B cell (primary cell): ENCODE measurements at regions not wholly inside any gene's neighbourhood (a gene's known extent, or its start where the extent isn't known, plus 50 kb on each side); places are given as distances from the start of the nearest gene placed in this dataset.

ENCODE experiments used
- ATAC-seq: fragments of 200-7000 bp; cut with Tn5 transposase; one replicate; pipeline ENCODE4 v1.10.0; 2021; ENCODE audit warnings: low read depth, mild to moderate bottlenecking, moderate number of reproducible peaks, moderate library complexity
- CTCF ChIA-PET: fragments of 350-600 bp; sonication (Branson Sonifier 250); formaldehyde crosslinking; loops from one replicate; lab custom pipeline; 2021; ENCODE audit warnings: antibody characterized with exemption, inconsistent platforms; lab: Charles Lee
- POLR2A ChIA-PET: fragments of 350-600 bp; sonication (Branson Sonifier 250); formaldehyde crosslinking; loops from one replicate; lab custom pipeline; 2021; ENCODE audit warnings: antibody characterized with exemption; lab: Charles Lee
- DNase-seq: peaks from one replicate; pipeline ENCODE4 v3.0.0; 2013
- H2AFZ ChIP-seq: 2 replicates; pipeline ENCODE4 v1.6.1; 2012; ENCODE audit warnings: mild to moderate bottlenecking, low read depth, low read length; ENCODE audit not compliant: insufficient read depth, poor library complexity, severe bottlenecking
- H3K27ac ChIP-seq, 2 donors: 1 replicate in 1 of 2; 2 replicates in 1 of 2; pipeline ENCODE4 v1.5.1; 2012 to 2013; ENCODE audit warnings: low read length in 2 of 2, mild to moderate bottlenecking in 2 of 2, moderate library complexity in 1 of 2
- H3K27me3 ChIP-seq, 4 experiments: fragments of 200-600 bp in 1 of 4; sonication (generic) in 1 of 4; replicated peaks in 1 of 4; 1 replicate in 2 of 4; 2 replicates in 2 of 4; pipeline versions ENCODE4 v1.6.1 to v1.7.0; 2013 to 2016; ENCODE audit warnings: low read length in 3 of 4, mild to moderate bottlenecking in 2 of 4, mixed read lengths in 1 of 4, moderate library complexity in 1 of 4; ENCODE audit not compliant: insufficient read depth in 4 of 4, control insufficient read depth in 3 of 4; ENCODE audit errors: control extremely low read depth in 1 of 4
- H3K36me3 ChIP-seq, 2 experiments: replicated peaks in 1 of 2; 1 replicate in 1 of 2; 2 replicates in 1 of 2; pipeline versions ENCODE4 v1.6.1 to v1.7.1; 2013; ENCODE audit warnings: low read length in 1 of 2; ENCODE audit not compliant: insufficient read depth in 2 of 2, control insufficient read depth in 1 of 2; ENCODE audit errors: control extremely low read depth in 1 of 2, extremely low read depth in 1 of 2
- H3K4me1 ChIP-seq, 2 donors: fragments of 200-600 bp in 1 of 2; sonication (generic) in 1 of 2; 1 replicate in 1 of 2; 2 replicates in 1 of 2; pipeline versions ENCODE4 v1.5.1 to v1.6.1; 2013 to 2017; ENCODE audit warnings: low read length in 2 of 2; ENCODE audit not compliant: control insufficient read depth in 2 of 2, insufficient read depth in 2 of 2
- H3K4me2 ChIP-seq: replicated peaks from 2 replicates; pipeline ENCODE3; 2012; ENCODE audit warnings: mild to moderate bottlenecking, low read depth, low read length; ENCODE audit not compliant: poor library complexity, severe bottlenecking
- H3K4me3 ChIP-seq, 5 experiments: fragments of 200-600 bp in 1 of 5; sonication (generic) in 1 of 5; 1 replicate in 3 of 5; 2 replicates in 2 of 5; pipeline versions ENCODE4 v1.5.1 to v1.7.0; 2011 to 2016; ENCODE audit warnings: low read length in 4 of 5, mild to moderate bottlenecking in 4 of 5, low read depth in 2 of 5, control low read depth in 1 of 5, moderate library complexity in 1 of 5; ENCODE audit not compliant: insufficient read depth in 1 of 5; ENCODE audit errors: control extremely low read depth in 1 of 5, extremely low read depth in 1 of 5
- H3K79me2 ChIP-seq: fragments of 200-600 bp; sonication (generic); one replicate; pipeline ENCODE4 v1.6.0; 2016; ENCODE audit warnings: low read length; ENCODE audit not compliant: control insufficient read depth, insufficient read depth
- H3K9ac ChIP-seq: fragments of 200-600 bp; sonication (generic); 2 replicates; pipeline ENCODE4 v1.6.1; 2017; ENCODE audit warnings: mild to moderate bottlenecking, low read length, moderate library complexity
- H3K9me3 ChIP-seq, 3 donors: one replicate each; pipeline versions ENCODE4 v1.6.1 to v1.7.1; 2013; ENCODE audit warnings: low read length in 2 of 3; ENCODE audit not compliant: control insufficient read depth in 2 of 3, insufficient read depth in 1 of 3; ENCODE audit errors: control extremely low read depth in 1 of 3
- H4K20me1 ChIP-seq: 2 replicates; pipeline ENCODE4 v1.6.0; 2012; ENCODE audit warnings: mild to moderate bottlenecking, low read length; ENCODE audit not compliant: insufficient read depth, control insufficient read depth, poor library complexity, severe bottlenecking
- H3K27ac Mint-ChIP-seq: one replicate; pipeline ENCODE4 v1.8.0; 2021; ENCODE audit warnings: mixed read lengths
- H3K27me3 Mint-ChIP-seq: one replicate; pipeline ENCODE4 v1.8.0; 2021; ENCODE audit warnings: mixed read lengths
- H3K4me1 Mint-ChIP-seq: one replicate; pipeline ENCODE4 v1.8.0; 2021; ENCODE audit warnings: mixed read lengths
- H3K4me3 Mint-ChIP-seq: one replicate; pipeline ENCODE4 v1.8.0; 2021; ENCODE audit warnings: mixed read lengths
- H3K9me3 Mint-ChIP-seq: one replicate; pipeline ENCODE4 v1.8.0; 2022; ENCODE audit warnings: mixed read lengths; ENCODE audit not compliant: insufficient read depth
- EZH2 ChIP-seq: IDR thresholded peaks from 2 replicates; pipeline ENCODE4 v1.6.1; 2012; ENCODE audit warnings: borderline replicate concordance, low read depth, mild to moderate bottlenecking, moderate library complexity, low read length; ENCODE audit not compliant: insufficient read depth, poor library complexity, severe bottlenecking
- WGBS: methylation state at CpG from one replicate; pipeline ENCODE4 v1.1.5; 2013; ENCODE audit warnings: missing lambda C conversion rate; ENCODE audit not compliant: insufficient coverage; 5-methylcytosine and 5-hydroxymethylcytosine counted together
- intact Hi-C: fragments of 100-400 bp; cut with micrococcal nuclease; formaldehyde crosslinking; loops from one replicate; pipeline ENCODE4 v1.10.0; 2022
- TF ChIP-seq, protein P1 (sequence below): fragments of 200-600 bp; IDR thresholded peaks from one replicate; pipeline ENCODE4 v1.8.0; 2022; ENCODE audit warnings: antibody characterized with exemption, mild to moderate bottlenecking

DNA sequence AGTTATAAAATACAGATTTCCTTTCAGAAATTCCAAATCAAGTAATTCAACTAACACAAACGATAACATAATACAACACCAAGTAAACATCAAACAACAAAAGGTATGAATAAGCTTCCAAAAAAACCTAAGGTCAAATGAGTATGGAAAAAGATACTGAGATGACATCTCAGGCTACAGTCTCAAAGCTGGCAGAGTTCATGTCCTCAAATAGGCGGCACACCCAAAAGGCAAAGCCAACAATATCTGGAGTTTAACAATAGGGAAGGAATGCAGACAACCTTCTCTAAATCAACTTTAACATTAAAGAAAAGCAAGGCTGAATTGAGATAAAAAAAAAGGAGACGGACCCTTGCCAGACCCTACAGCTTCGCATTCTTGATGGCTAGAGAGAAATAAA, 346.6 kb downstream of the RSL24D1 start:
- Histone ChIP-seq H3K27ac (no peak overlapping the region), H3K27me3 (no peaks in the 10 kb centered on the region), H3K9ac (no peak overlapping the region), H3K9me3 (peaks cover 0 to 7% (median 0%) of the 10 kb centered on the region in 3 donors), H3K4me2 (no peak overlapping the region), H3K4me3 (no peak overlapping the region), H3K4me1 (no peaks in the 10 kb centered on the region), H3K79me2 (no peaks in the 10 kb centered on the region), H2AFZ (no peak overlapping the region), H3K36me3 (no peaks in the 10 kb centered on the region), H4K20me1 (no peaks in the 10 kb centered on the region)
- intact Hi-C loops = no loop called here
- no CpG with 5 or more reads among the region's 4 CpGs for WGBS
- no peak overlapping the region for H3K27ac Mint-ChIP-seq
- H3K9me3 Mint-ChIP-seq = peaks cover 3% of the 10 kb centered on the region
- H3K27me3 Mint-ChIP-seq = no peaks in the 10 kb centered on the region
- DNase-seq (no peak), ATAC-seq (no peak)
- ChIA-PET CTCF (no interaction called here), POLR2A (no interaction called here)
- H3K4me3 Mint-ChIP-seq = no peak overlapping the region
- H3K4me1 Mint-ChIP-seq = no peaks in the 10 kb centered on the region
- TF ChIP-seq EZH2 = no peak
- TF ChIP-seq, protein P1, sequence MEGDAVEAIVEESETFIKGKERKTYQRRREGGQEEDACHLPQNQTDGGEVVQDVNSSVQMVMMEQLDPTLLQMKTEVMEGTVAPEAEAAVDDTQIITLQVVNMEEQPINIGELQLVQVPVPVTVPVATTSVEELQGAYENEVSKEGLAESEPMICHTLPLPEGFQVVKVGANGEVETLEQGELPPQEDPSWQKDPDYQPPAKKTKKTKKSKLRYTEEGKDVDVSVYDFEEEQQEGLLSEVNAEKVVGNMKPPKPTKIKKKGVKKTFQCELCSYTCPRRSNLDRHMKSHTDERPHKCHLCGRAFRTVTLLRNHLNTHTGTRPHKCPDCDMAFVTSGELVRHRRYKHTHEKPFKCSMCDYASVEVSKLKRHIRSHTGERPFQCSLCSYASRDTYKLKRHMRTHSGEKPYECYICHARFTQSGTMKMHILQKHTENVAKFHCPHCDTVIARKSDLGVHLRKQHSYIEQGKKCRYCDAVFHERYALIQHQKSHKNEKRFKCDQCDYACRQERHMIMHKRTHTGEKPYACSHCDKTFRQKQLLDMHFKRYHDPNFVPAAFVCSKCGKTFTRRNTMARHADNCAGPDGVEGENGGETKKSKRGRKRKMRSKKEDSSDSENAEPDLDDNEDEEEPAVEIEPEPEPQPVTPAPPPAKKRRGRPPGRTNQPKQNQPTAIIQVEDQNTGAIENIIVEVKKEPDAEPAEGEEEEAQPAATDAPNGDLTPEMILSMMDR = no peak

DNA sequence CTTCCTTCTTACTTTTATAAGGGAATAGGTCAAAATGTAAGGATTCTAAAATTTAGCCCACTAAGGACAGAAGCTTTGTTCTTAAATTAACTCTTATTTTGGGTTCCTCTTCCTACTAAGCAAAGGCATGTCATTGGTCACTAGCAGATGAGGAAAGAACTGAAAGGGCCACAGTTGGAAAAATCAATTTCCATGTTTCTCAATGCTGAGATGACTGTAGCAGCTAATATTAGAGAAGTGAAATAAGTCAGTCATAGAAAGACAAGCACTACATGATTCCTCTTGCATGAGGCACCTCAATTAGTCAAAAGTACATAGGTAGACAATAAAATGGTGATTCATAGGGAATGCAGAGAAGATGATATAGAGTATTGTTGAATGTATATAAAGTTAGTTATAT, 353.7 kb downstream of the RSL24D1 start:
- CTCF ChIA-PET = no interaction called here
- POLR2A ChIA-PET = no interaction called here
- intact Hi-C loops = no loop called here
- Histone ChIP-seq H3K27ac (no peak overlapping the region), H3K27me3 (no peaks in the 10 kb centered on the region), H3K9me3 (no peaks in the 10 kb centered on the region), H3K9ac (no peak overlapping the region), H2AFZ (no peak overlapping the region), H3K36me3 (no peaks in the 10 kb centered on the region), H4K20me1 (no peaks in the 10 kb centered on the region), H3K4me1 (no peaks in the 10 kb centered on the region), H3K79me2 (no peaks in the 10 kb centered on the region), H3K4me2 (no peak overlapping the region), H3K4me3 (no peak overlapping the region)
- ATAC-seq (no peak), DNase-seq (no peak)
- Mint-ChIP-seq H3K4me1 (no peaks in the 10 kb centered on the region), H3K27ac (no peak overlapping the region), H3K9me3 (no peaks in the 10 kb centered on the region), H3K27me3 (no peaks in the 10 kb centered on the region), H3K4me3 (no peak overlapping the region)
- TF ChIP-seq EZH2 = no peak
- TF ChIP-seq, protein P1 = no peak
